ENCODE measurements at regions not wholly inside any gene's neighbourhood (a gene's known extent, or its start where the extent isn't known, plus 50 kb on each side); places are given as distances from the start of the nearest gene placed in this dataset.

- H3K36me3 ChIP-seq (ENCODE audit: control insufficient read depth, insufficient read depth, low read length), result no peaks in the 10 kb centered on the region
- WGBS, 2 experiments, result 95% methylated on average over 14 to 16 of the region's 17 CpGs
- no peak overlapping the region for H3K27ac ChIP-seq (ENCODE audit: insufficient read depth, low read depth, low read length, poor library complexity, severe bottlenecking)
- H3K9me3 ChIP-seq (ENCODE audit: control insufficient read depth, low read length), result no peaks in the 10 kb centered on the region
- H3K4me1 ChIP-seq (ENCODE audit: control insufficient read depth, insufficient read depth, low read length), result no peaks in the 10 kb centered on the region
- H3K27me3 ChIP-seq (ENCODE audit: control insufficient read depth, insufficient read depth, low read length, poor library complexity, severe bottlenecking), result no peaks in the 10 kb centered on the region
- H3K4me3 ChIP-seq (ENCODE audit: insufficient read depth, low read depth, low read length), result no peak overlapping the region
Measured at GRCh38 chr3:72109327-72110259, 324.6 kb upstream of the PROK2 start.

GRCh38 chr3:72105306-72105705 lies 320.4 kb upstream of the PROK2 start:
- no peaks in the 10 kb centered on the region for H3K36me3 ChIP-seq (ENCODE audit: control insufficient read depth, insufficient read depth, low read length)
- 84 to 85% methylated on average over 6 of the region's 6 CpGs for WGBS, 2 experiments
- H3K4me3 ChIP-seq (ENCODE audit: insufficient read depth, low read depth, low read length), result no peak overlapping the region
- H3K9me3 ChIP-seq (ENCODE audit: control insufficient read depth, low read length), result no peaks in the 10 kb centered on the region
- H3K4me1 ChIP-seq (ENCODE audit: control insufficient read depth, insufficient read depth, low read length), result peaks cover under 1% of the 10 kb centered on the region
- peaks cover 7% of the 10 kb centered on the region for H3K27me3 ChIP-seq (ENCODE audit: control insufficient read depth, insufficient read depth, low read length, poor library complexity, severe bottlenecking)
- H3K27ac ChIP-seq (ENCODE audit: insufficient read depth, low read depth, low read length, poor library complexity, severe bottlenecking), result no peak overlapping the region

- Histone ChIP-seq H3K27me3 (ENCODE audit: control insufficient read depth, insufficient read depth, low read length, poor library complexity, severe bottlenecking) (peaks cover 10% of the 10 kb centered on the region), H3K4me3 (ENCODE audit: insufficient read depth, low read depth, low read length) (no peak overlapping the region), H3K27ac (ENCODE audit: insufficient read depth, low read depth, low read length, poor library complexity, severe bottlenecking) (no peak overlapping the region), H3K9me3 (ENCODE audit: control insufficient read depth, low read length) (no peaks in the 10 kb centered on the region), H3K4me1 (ENCODE audit: control insufficient read depth, insufficient read depth, low read length) (peaks cover 4% of the 10 kb centered on the region), H3K36me3 (ENCODE audit: control insufficient read depth, insufficient read depth, low read length) (no peaks in the 10 kb centered on the region)
- WGBS, 2 experiments, result 87 to 89% methylated on average over 5 of the region's 5 CpGs
Measured at GRCh38 chr3:72102112-72102616, 317.2 kb upstream of the PROK2 start.

- Histone ChIP-seq H3K9me3 (ENCODE audit: control insufficient read depth, low read length) (no peaks in the 10 kb centered on the region), H3K36me3 (ENCODE audit: control insufficient read depth, insufficient read depth, low read length) (no peaks in the 10 kb centered on the region), H3K27me3 (ENCODE audit: control insufficient read depth, insufficient read depth, low read length, poor library complexity, severe bottlenecking) (peaks cover 10% of the 10 kb centered on the region), H3K4me3 (ENCODE audit: insufficient read depth, low read depth, low read length) (no peak overlapping the region), H3K27ac (ENCODE audit: insufficient read depth, low read depth, low read length, poor library complexity, severe bottlenecking) (no peak overlapping the region), H3K4me1 (ENCODE audit: control insufficient read depth, insufficient read depth, low read length) (peaks cover 4% of the 10 kb centered on the region)
- WGBS, 2 experiments, result 95 to 98% methylated on average over 6 of the region's 6 CpGs
Measured at GRCh38 chr3:72101494-72101893, 316.5 kb upstream of the PROK2 start.

GRCh38 chr3:72100601-72101187 lies 315.7 kb upstream of the PROK2 start:
- peaks cover 4% of the 10 kb centered on the region for H3K4me1 ChIP-seq (ENCODE audit: control insufficient read depth, insufficient read depth, low read length)
- H3K4me3 ChIP-seq (ENCODE audit: insufficient read depth, low read depth, low read length), result peak overlapping the region; percentile 37
- peaks cover 10% of the 10 kb centered on the region for H3K27me3 ChIP-seq (ENCODE audit: control insufficient read depth, insufficient read depth, low read length, poor library complexity, severe bottlenecking)
- 1% methylated on average over 21 of the region's 21 CpGs for WGBS, 2 experiments
- no peaks in the 10 kb centered on the region for H3K9me3 ChIP-seq (ENCODE audit: control insufficient read depth, low read length)
- peak overlapping the region; percentile 64 for H3K27ac ChIP-seq (ENCODE audit: insufficient read depth, low read depth, low read length, poor library complexity, severe bottlenecking)
- H3K36me3 ChIP-seq (ENCODE audit: control insufficient read depth, insufficient read depth, low read length), result no peaks in the 10 kb centered on the region

- no peaks in the 10 kb centered on the region for H3K9me3 ChIP-seq (ENCODE audit: control insufficient read depth, low read length)
- H3K27ac ChIP-seq (ENCODE audit: insufficient read depth, low read depth, low read length, poor library complexity, severe bottlenecking), result no peak overlapping the region
- H3K36me3 ChIP-seq (ENCODE audit: control insufficient read depth, insufficient read depth, low read length), result no peaks in the 10 kb centered on the region
- peaks cover 10% of the 10 kb centered on the region for H3K27me3 ChIP-seq (ENCODE audit: control insufficient read depth, insufficient read depth, low read length, poor library complexity, severe bottlenecking)
- WGBS, 2 experiments, result 15 to 19% methylated on average over 16 to 17 of the region's 17 CpGs
- peak overlapping the region; percentile 37 for H3K4me3 ChIP-seq (ENCODE audit: insufficient read depth, low read depth, low read length)
- H3K4me1 ChIP-seq (ENCODE audit: control insufficient read depth, insufficient read depth, low read length), result peaks cover 4% of the 10 kb centered on the region
Measured at GRCh38 chr3:72100080-72100511, 315.1 kb upstream of the PROK2 start.

- no peaks in the 10 kb centered on the region for H3K36me3 ChIP-seq (ENCODE audit: control insufficient read depth, insufficient read depth, low read length)
- no peak overlapping the region for H3K4me3 ChIP-seq (ENCODE audit: insufficient read depth, low read depth, low read length)
- H3K27me3 ChIP-seq (ENCODE audit: control insufficient read depth, insufficient read depth, low read length, poor library complexity, severe bottlenecking), result peaks cover 10% of the 10 kb centered on the region
- peaks cover 4% of the 10 kb centered on the region for H3K4me1 ChIP-seq (ENCODE audit: control insufficient read depth, insufficient read depth, low read length)
- H3K9me3 ChIP-seq (ENCODE audit: control insufficient read depth, low read length), result no peaks in the 10 kb centered on the region
- H3K27ac ChIP-seq (ENCODE audit: insufficient read depth, low read depth, low read length, poor library complexity, severe bottlenecking), result no peak overlapping the region
- 52 to 56% methylated on average over 14 of the region's 14 CpGs for WGBS, 2 experiments
Measured at GRCh38 chr3:72099326-72100079, 314.6 kb upstream of the PROK2 start.

- H3K27ac ChIP-seq (ENCODE audit: insufficient read depth, low read depth, low read length, poor library complexity, severe bottlenecking), result no peak overlapping the region
- H3K4me1 ChIP-seq (ENCODE audit: control insufficient read depth, insufficient read depth, low read length), result peaks cover 4% of the 10 kb centered on the region
- peaks cover 5% of the 10 kb centered on the region for H3K27me3 ChIP-seq (ENCODE audit: control insufficient read depth, insufficient read depth, low read length, poor library complexity, severe bottlenecking)
- no peak overlapping the region for H3K4me3 ChIP-seq (ENCODE audit: insufficient read depth, low read depth, low read length)
- no peaks in the 10 kb centered on the region for H3K9me3 ChIP-seq (ENCODE audit: control insufficient read depth, low read length)
- no peaks in the 10 kb centered on the region for H3K36me3 ChIP-seq (ENCODE audit: control insufficient read depth, insufficient read depth, low read length)
Measured at GRCh38 chr3:72097053-72097452, 312.1 kb upstream of the PROK2 start.

- H3K4me1 ChIP-seq (ENCODE audit: control insufficient read depth, insufficient read depth, low read length), result peaks cover 4% of the 10 kb centered on the region
- H3K27me3 ChIP-seq (ENCODE audit: control insufficient read depth, insufficient read depth, low read length, poor library complexity, severe bottlenecking), result peaks cover 3% of the 10 kb centered on the region
- H3K27ac ChIP-seq (ENCODE audit: insufficient read depth, low read depth, low read length, poor library complexity, severe bottlenecking), result no peak overlapping the region
- no peaks in the 10 kb centered on the region for H3K9me3 ChIP-seq (ENCODE audit: control insufficient read depth, low read length)
- no peak overlapping the region for H3K4me3 ChIP-seq (ENCODE audit: insufficient read depth, low read depth, low read length)
- 91 to 93% methylated on average over 4 of the region's 4 CpGs for WGBS, 2 experiments
- no peaks in the 10 kb centered on the region for H3K36me3 ChIP-seq (ENCODE audit: control insufficient read depth, insufficient read depth, low read length)
Measured at GRCh38 chr3:72095521-72095920, 310.6 kb upstream of the PROK2 start.

GRCh38 chr3:72093992-72094334 lies 309.0 kb upstream of the PROK2 start:
- Histone ChIP-seq H3K4me3 (ENCODE audit: insufficient read depth, low read depth, low read length) (no peak overlapping the region), H3K27ac (ENCODE audit: insufficient read depth, low read depth, low read length, poor library complexity, severe bottlenecking) (no peak overlapping the region), H3K4me1 (ENCODE audit: control insufficient read depth, insufficient read depth, low read length) (no peaks in the 10 kb centered on the region), H3K9me3 (ENCODE audit: control insufficient read depth, low read length) (no peaks in the 10 kb centered on the region), H3K36me3 (ENCODE audit: control insufficient read depth, insufficient read depth, low read length) (no peaks in the 10 kb centered on the region), H3K27me3 (ENCODE audit: control insufficient read depth, insufficient read depth, low read length, poor library complexity, severe bottlenecking) (peaks cover 3% of the 10 kb centered on the region)
- 90 to 96% methylated on average over 3 of the region's 3 CpGs for WGBS, 2 experiments
